ENCODE measurements at regions not wholly inside any gene's neighbourhood (a gene's known extent, or its start where the extent isn't known, plus 50 kb on each side); places are given as distances from the start of the nearest gene placed in this dataset.

DNA sequence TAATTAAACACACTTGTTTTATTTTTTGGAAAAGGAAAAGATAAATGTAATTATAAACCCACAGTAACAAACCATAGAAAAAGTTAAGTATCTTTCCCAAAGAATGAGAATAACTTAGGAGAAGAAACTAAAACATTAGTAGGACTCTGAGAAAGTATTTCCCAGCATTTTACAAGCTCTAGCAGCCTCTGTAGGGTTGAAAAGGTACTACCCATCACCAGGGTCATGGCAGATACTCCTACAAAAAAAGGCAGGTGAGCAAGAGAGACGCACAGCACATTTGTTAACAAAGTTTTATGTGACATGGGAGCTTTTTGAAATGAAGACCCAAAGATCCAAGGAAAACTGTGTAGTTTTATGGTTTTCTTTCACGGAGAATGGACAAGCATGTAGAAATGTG lies 77.7 kb upstream of the FAM169A start:
- Mint-ChIP-seq H3K27me3 (peaks cover 28% of the 10 kb centered on the region), H3K4me1 (no peaks in the 10 kb centered on the region), H3K27ac (no peak overlapping the region), H3K9me3 (ENCODE audit: insufficient read depth) (no peaks in the 10 kb centered on the region), H3K4me3 (no peak overlapping the region)
- Histone ChIP-seq H3K4me3 (ENCODE audit: control extremely low read depth in 1 of 5, extremely low read depth in 1 of 5, insufficient read depth in 1 of 5, low read depth in 2 of 5, low read length in 4 of 5) (no peak overlapping the region), H3K9me3 (ENCODE audit: control extremely low read depth in 1 of 3, control insufficient read depth in 2 of 3, insufficient read depth in 1 of 3, low read length in 2 of 3) (no peaks in the 10 kb centered on the region), H3K9ac (ENCODE audit: low read length) (no peak overlapping the region), H2AFZ (ENCODE audit: insufficient read depth, low read depth, low read length, poor library complexity, severe bottlenecking) (no peak overlapping the region), H3K79me2 (ENCODE audit: control insufficient read depth, insufficient read depth, low read length) (no peaks in the 10 kb centered on the region), H3K27ac (ENCODE audit: low read length in 2 of 2) (no peak overlapping the region), H4K20me1 (ENCODE audit: control insufficient read depth, insufficient read depth, low read length, poor library complexity, severe bottlenecking) (no peaks in the 10 kb centered on the region), H3K27me3 (replicated peaks in 1 of 4; ENCODE audit: control extremely low read depth in 1 of 4, control insufficient read depth in 3 of 4, insufficient read depth in 4 of 4, low read length in 3 of 4) (no peaks in the 10 kb centered on the region), H3K4me1 (ENCODE audit: control insufficient read depth in 2 of 2, insufficient read depth in 2 of 2, low read length in 2 of 2) (no peaks in the 10 kb centered on the region), H3K4me2 (replicated peaks; ENCODE audit: low read depth, low read length, poor library complexity, severe bottlenecking) (no peak overlapping the region), H3K36me3 (replicated peaks in 1 of 2; ENCODE audit: control extremely low read depth in 1 of 2, control insufficient read depth in 1 of 2, extremely low read depth in 1 of 2, insufficient read depth in 2 of 2, low read length in 1 of 2) (no peaks in the 10 kb centered on the region)
- intact Hi-C loops (cut with micrococcal nuclease), result no loop called here
- TF ChIP-seq, protein P1, sequence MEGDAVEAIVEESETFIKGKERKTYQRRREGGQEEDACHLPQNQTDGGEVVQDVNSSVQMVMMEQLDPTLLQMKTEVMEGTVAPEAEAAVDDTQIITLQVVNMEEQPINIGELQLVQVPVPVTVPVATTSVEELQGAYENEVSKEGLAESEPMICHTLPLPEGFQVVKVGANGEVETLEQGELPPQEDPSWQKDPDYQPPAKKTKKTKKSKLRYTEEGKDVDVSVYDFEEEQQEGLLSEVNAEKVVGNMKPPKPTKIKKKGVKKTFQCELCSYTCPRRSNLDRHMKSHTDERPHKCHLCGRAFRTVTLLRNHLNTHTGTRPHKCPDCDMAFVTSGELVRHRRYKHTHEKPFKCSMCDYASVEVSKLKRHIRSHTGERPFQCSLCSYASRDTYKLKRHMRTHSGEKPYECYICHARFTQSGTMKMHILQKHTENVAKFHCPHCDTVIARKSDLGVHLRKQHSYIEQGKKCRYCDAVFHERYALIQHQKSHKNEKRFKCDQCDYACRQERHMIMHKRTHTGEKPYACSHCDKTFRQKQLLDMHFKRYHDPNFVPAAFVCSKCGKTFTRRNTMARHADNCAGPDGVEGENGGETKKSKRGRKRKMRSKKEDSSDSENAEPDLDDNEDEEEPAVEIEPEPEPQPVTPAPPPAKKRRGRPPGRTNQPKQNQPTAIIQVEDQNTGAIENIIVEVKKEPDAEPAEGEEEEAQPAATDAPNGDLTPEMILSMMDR (IDR thresholded peaks at IDR 0.05), result no peak
- TF ChIP-seq EZH2 (IDR thresholded peaks at IDR 0.05; ENCODE audit: borderline replicate concordance, insufficient read depth, low read depth, low read length, poor library complexity, severe bottlenecking), result no peak
- ChIA-PET CTCF (no interaction called here), POLR2A (no interaction called here)
- DNase-seq, result no peak
- no peak for ATAC-seq (ENCODE audit: low read depth)
- 96% methylated on average over 2 of the region's 2 CpGs for WGBS (ENCODE audit: insufficient coverage)

GRCh38 chr5:74942622-74943286 lies 76.6 kb upstream of the FAM169A start:
- no peak for ATAC-seq (ENCODE audit: low read depth)
- no peak overlapping the region for H2AFZ ChIP-seq (ENCODE audit: insufficient read depth, low read depth, low read length, poor library complexity, severe bottlenecking)
- POLR2A ChIA-PET, result no interaction called here
- WGBS (ENCODE audit: insufficient coverage), result 100% methylated on average over 1 of the region's 10 CpGs
- H3K4me1 Mint-ChIP-seq, result no peaks in the 10 kb centered on the region
- H3K27ac ChIP-seq (ENCODE audit: low read length in 2 of 2), result no peak overlapping the region
- no peaks in the 10 kb centered on the region for H4K20me1 ChIP-seq (ENCODE audit: control insufficient read depth, insufficient read depth, low read length, poor library complexity, severe bottlenecking)
- no peak overlapping the region for H3K4me3 ChIP-seq (ENCODE audit: control extremely low read depth in 1 of 5, extremely low read depth in 1 of 5, insufficient read depth in 1 of 5, low read depth in 2 of 5, low read length in 4 of 5)
- no peaks in the 10 kb centered on the region for H3K27me3 ChIP-seq (replicated peaks in 1 of 4; ENCODE audit: control extremely low read depth in 1 of 4, control insufficient read depth in 3 of 4, insufficient read depth in 4 of 4, low read length in 3 of 4)
- H3K27ac Mint-ChIP-seq, result no peak overlapping the region
- H3K9ac ChIP-seq (ENCODE audit: low read length), result no peak overlapping the region
- CTCF ChIA-PET, result no interaction called here
- H3K79me2 ChIP-seq (ENCODE audit: control insufficient read depth, insufficient read depth, low read length), result no peaks in the 10 kb centered on the region
- no peak for DNase-seq
- no peaks in the 10 kb centered on the region for H3K36me3 ChIP-seq (replicated peaks in 1 of 2; ENCODE audit: control extremely low read depth in 1 of 2, control insufficient read depth in 1 of 2, extremely low read depth in 1 of 2, insufficient read depth in 2 of 2, low read length in 1 of 2)
- H3K27me3 Mint-ChIP-seq, result peaks cover 24% of the 10 kb centered on the region
- no peak overlapping the region for H3K4me3 Mint-ChIP-seq
- TF ChIP-seq EZH2 (IDR thresholded peaks at IDR 0.05; ENCODE audit: borderline replicate concordance, insufficient read depth, low read depth, low read length, poor library complexity, severe bottlenecking), result no peak
- TF ChIP-seq, protein P1 (IDR thresholded peaks at IDR 0.05), result no peak
- no peaks in the 10 kb centered on the region for H3K9me3 Mint-ChIP-seq (ENCODE audit: insufficient read depth)
- no peak overlapping the region for H3K4me2 ChIP-seq (replicated peaks; ENCODE audit: low read depth, low read length, poor library complexity, severe bottlenecking)
- H3K9me3 ChIP-seq (ENCODE audit: control extremely low read depth in 1 of 3, control insufficient read depth in 2 of 3, insufficient read depth in 1 of 3, low read length in 2 of 3), result no peaks in the 10 kb centered on the region
- intact Hi-C loops (cut with micrococcal nuclease), result no loop called here
- H3K4me1 ChIP-seq (ENCODE audit: control insufficient read depth in 2 of 2, insufficient read depth in 2 of 2, low read length in 2 of 2), result no peaks in the 10 kb centered on the region
